ENCODE measurements at regions not wholly inside any gene's neighbourhood (a gene's known extent, or its start where the extent isn't known, plus 50 kb on each side); places are given as distances from the start of the nearest gene placed in this dataset.

- DNase-seq = no peak
These were observed 696.3 kb upstream of the SLC10A2 start for GRCh38 chr13:103762523-103762922.

GRCh38 chr13:103759361-103759760, 693.1 kb upstream of the SLC10A2 start:
- no peak for DNase-seq

DNA sequence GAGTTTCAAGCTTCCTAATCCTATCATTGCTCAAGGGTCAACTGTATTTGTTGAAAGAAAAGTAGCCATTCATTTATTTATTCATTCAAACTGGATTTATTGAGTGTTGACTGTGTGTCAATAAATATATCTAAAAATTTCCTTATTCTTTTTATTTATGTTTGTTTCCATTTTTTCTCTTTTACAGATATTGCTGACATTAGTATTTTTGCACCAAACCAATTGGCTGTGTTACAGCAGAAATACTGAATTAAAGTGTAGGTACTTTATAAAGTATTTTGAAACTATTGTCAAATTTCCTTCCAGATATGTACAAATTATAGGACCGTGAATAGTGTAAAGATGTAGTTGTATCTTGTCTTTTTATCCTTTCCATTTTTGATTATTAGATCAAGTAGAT, 692.0 kb upstream of the SLC10A2 start:
- no peak for DNase-seq

DNA sequence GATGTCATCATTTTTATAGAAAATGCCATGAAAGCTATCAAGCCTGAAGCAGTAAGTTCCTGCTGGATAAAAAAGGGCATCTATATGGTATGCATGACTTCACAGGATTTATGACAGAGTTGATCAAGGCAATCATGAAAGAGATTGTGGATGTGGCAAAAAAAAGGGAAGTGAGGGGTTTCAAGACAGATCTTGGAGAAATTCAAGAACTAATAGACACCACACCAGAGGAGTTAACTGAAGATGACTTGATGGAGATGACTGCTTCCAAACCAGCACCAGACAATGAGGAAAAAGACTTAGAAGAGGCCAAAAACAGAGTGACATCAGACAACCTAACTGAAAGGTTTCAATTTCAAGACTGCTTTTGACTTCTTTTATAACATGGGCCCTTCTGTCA, 691.1 kb upstream of the SLC10A2 start:
- DNase-seq = no peak

GRCh38 chr13:103754783-103755182, 688.6 kb upstream of the SLC10A2 start:
- no peak for DNase-seq

DNA sequence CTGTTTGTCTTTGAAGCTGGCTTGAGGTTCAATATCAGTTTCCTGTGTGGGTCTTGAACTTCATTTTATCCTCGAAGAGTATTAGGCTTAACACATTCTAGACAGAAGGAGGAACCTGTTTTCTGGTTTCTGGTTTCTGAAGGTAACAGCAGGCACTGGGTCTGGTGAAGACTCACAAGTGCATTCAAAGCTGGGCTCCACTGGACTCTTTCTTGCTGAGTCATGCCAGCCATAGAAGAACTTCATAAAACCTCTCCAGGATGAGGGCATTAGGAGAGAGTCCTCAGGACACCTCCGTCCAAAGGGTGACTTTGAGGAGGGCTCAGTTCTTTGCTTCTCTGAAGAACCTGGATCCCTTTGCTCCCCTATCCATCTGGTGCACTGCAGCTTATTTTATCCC, 668.6 kb upstream of the SLC10A2 start:
- DNase-seq = no peak

- DNase-seq = no peak
These were observed 665.7 kb upstream of the SLC10A2 start for GRCh38 chr13:103731959-103732358.

GRCh38 chr13:103730407-103730806, 664.2 kb upstream of the SLC10A2 start:
- no peak for DNase-seq

DNA sequence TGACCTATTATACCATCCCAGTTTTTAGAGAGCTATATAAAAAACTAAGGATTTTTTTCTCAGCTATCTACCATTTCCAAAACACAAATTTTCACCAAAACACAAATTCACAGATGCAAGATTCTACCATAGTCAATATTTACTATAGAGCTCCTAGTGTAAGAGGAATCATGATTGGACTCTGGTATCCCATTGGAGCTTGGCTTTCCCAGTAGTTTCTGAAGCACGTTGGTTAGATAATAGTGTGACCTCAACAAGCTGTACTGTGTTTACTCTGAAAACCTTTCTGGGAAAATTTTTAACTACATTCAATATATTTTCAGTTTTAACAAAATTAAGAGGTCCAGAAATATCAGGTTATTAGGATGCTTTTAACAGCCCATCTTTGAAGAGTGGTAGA, 660.6 kb upstream of the SLC10A2 start:
- DNase-seq = no peak

GRCh38 chr13:103716718-103717117, 650.5 kb upstream of the SLC10A2 start:
- DNase-seq = no peak

- DNase-seq = no peak
These were observed 649.1 kb upstream of the SLC10A2 start for GRCh38 chr13:103715335-103715734.

DNA sequence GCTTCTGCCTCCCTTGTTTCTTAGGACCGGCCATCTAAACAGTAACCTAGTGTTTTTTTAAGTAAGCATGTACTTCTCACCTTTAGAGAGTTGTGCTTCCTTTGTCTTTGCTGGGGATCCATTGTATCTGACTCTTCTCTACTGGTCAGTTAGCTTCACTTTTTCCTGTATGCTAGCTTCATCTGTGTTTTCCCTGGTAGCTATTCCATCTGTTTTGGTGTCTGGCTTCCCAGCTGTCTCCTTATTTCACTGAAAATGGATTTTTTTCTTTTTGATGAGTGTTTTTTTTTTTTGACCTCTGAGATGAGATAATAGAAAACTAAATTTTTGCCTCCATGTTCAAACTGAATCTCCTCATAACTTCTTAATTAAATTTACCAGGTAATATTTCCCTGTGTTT, 637.0 kb upstream of the SLC10A2 start:
- DNase-seq = no peak

GRCh38 chr13:103698000-103698399, 631.8 kb upstream of the SLC10A2 start:
- no peak for DNase-seq

DNA sequence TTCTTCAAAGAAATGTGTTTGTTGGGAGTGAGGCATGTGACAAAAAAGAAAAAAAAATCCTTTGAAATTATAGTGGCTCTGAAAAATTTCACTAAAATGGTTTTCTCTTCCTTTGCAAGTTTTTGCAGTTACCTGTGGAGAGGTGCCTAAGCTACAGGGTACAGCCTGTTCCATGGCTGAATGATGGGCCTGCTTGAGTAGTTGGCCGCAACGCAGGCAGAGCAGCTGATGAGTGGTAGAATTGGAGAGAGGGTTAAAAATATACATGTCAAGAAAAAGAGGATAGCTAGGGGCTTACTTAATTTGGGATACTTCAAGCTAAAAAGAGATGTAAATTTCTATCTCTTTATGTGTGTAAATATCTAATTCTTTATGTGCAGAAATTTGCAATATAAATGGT, 629.1 kb upstream of the SLC10A2 start:
- DNase-seq = no peak

DNA sequence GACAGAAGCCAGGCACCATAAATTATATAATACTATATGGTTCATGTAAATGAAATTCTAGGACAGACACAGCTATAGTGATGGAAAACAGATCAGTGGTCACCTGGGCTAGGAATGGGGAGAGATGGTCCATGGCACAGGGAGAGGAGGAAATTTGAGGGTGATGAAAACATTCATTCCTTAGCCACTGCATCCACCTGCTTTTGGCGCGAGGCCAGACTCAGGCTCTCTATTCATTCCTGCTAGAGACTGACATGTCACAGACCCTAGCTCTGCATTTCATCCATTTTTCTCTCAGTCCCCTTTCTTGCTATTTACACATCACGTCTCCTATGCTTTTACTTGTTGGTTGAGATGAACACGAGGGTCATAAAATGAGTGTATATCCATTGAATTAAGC, 628.3 kb upstream of the SLC10A2 start:
- no peak for DNase-seq

DNA sequence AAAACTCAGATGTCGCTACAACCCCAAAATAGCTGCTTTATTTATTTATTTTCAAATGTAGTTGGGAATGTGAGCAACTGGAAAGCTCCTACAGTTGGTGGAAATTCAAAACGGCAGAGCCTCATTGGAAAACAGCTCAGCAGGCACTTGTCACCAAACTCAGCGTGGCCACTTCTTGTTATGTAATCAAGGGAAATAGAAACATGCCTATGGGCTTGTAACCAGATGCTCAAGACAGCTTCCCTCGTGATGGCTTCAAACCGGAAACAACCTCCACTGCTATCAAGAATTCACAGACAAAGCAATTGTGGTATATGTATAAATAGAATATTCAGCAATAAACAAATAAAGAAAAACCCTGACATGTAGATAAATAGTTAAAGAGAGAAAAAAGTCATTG, 627.8 kb upstream of the SLC10A2 start:
- DNase-seq = no peak

DNA sequence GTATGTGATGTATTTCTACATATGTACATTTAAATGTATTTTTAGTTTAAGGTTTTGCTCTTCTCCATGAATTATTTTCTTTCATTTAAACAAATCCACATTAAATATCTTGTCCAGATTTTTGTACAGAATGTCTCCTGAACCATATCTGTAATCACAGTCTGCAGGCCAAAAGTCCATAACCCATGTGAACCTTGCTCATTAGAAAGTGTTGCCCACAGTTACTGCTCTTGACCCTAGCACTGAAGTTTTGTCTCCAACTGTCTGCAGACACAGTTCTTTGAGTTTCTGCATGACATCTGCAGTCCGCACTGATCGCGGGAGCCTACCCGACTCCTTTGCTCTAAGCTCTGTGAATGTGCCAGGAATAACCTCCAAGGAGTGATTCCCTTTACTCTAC, 626.2 kb upstream of the SLC10A2 start:
- no peak for DNase-seq

DNA sequence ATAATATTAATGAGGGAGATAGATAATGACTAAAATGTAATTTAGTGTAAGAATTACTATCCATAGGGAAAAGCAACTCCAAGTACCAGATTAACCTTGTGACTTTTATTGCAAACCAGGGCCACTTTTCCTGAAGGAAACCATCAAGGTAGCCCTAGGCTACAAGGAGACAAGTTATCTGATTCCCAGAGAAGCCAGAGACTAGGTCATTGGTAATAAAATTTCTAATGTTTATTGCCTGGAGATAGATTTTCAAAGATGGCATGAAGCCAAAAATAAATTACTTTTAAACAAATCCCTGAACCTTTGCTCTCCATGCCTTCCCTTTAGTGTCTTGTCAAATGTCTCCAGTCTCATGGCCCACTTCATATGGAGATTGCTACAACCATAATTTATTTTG, 610.1 kb upstream of the SLC10A2 start:
- DNase-seq = no peak

DNA sequence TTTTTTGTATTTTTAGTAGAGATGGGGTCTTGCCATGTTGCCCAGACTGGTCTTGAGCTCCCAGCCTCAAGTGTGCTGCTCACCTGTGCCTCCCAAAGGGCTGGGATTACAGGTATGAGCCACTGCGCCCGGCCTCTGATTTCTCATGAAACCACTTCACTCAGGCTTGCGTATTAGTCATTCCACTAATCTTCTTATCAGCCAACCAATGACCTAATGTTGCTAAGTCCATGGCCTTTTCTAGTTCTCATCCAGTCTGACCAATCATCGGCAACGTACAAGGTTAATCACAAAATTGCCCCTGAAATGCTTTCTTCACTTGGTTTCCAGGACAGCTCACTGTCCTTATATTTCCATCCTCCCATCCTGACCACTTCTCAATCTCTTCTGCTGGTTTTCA, 605.3 kb upstream of the SLC10A2 start:
- no peak for DNase-seq

DNA sequence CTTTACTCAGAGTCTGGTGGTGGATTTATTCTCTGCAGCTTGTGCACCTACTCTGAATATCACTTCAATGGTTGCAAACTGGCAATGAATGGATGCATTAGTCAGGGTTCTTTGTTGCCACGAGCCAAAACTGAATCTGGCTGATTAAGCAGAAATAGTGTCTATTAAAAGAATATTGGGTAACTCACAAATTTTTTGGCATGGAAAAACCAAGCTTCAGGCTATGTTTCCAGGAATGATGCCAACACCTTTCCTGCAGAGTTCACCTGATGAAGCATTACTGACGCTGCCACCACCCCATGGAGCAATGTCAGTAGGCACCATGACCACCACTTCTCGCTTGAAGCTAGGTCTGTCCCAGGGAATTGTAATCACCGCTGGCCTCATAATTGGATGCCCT, 597.8 kb upstream of the SLC10A2 start:
- no peak for DNase-seq

GRCh38 chr13:103656311-103656710, 590.1 kb upstream of the SLC10A2 start:
- no peak for DNase-seq

DNA sequence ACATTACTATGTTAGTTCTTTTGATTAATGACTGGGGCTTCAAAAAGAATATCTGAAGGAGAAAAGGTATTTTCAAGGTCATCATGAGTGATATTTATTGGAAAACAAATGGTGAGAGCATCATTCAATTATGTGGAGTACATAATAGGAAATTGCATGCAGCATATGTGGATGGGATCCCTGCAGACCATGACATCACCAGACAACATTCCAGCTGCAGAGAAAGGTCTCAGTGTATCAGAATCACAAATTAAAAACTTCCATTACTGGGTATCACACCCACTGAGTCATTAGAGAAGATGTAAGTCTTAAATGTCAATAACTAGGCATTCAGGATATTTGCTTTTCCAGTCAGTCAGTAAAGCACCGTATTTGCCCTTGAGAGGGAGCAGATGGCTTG, 574.4 kb upstream of the SLC10A2 start:
- no peak for DNase-seq

DNA sequence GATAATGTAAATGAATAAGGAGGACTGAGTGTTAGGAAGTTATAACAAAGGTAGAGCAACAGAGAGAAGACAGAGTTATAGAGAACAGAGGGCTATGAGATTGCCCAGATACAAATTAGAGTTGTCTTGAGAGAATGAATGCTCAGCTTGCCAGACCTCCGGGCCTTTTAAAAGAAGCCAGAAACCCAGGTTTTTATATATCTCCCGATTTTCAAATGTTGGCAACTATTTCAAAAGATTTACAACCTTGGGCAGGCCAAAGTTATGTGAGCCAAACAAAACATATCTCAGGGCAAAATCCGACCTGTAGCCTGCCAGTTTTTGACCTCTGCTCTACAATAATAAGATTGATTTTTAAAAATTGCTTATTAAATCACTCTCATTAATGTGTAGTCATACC, 573.1 kb upstream of the SLC10A2 start:
- DNase-seq = no peak

DNA sequence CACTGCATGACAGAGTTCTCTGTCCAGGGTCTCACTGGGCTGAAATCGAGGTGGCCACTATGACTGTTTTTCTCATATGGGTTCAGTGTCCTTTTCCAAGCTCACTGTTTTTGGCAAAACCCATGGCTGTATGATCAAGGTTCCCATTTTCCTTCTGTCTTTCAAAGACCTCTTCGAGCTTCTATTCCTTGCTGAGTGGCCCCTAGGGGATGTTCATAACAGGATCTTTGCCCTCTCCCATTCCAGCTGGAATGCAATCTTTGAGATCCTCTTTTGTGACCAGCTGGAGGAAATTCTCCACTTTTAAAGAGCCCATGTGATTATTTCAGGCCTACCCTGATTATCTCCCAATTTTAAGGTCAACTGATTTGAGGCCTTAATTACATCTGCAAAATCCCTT, 572.5 kb upstream of the SLC10A2 start:
- no peak for DNase-seq

- DNase-seq = no peak
These were observed 567.8 kb upstream of the SLC10A2 start for GRCh38 chr13:103634066-103634465.

- DNase-seq = no peak
These were observed 559.0 kb upstream of the SLC10A2 start for GRCh38 chr13:103625194-103625593.

Data from NCI-H1105 (cell line).